Adipose tissue (tissue), 3 donors: ENCODE measurements at regions not wholly inside any gene's neighbourhood (a gene's known extent, or its start where the extent isn't known, plus 50 kb on each side); places are given as distances from the start of the nearest gene placed in this dataset.
A peak's percentile ranks its signal among the peaks of the same experiment; 100 is the strongest.

Source experiments
- H3K27ac ChIP-seq: one replicate; pipeline ENCODE4 v1.5.1; 2013; ENCODE audit warnings: low read depth, low read length
- WGBS, 3 donors: extraction: QIAGEN DNeasy Blood & Tissue Kit; methylation state at CpG; one replicate each; pipeline ENCODE4 v1.1.7; 2013; 5-methylcytosine and 5-hydroxymethylcytosine counted together
- donor health status: healthy with polysubstance abuse.
- donor health status: Bipolar disorder and iron deficiency.
- donor health status: healthy.

- WGBS, 3 donors, result 55 to 58% (median 57%) methylated on average over 8 of the region's 8 CpGs
- H3K27ac ChIP-seq, result peak overlapping the region; percentile 62
Observed at GRCh38 chr12:124726596-124727263, 136.9 kb downstream of the SCARB1 start.

GRCh38 chr12:124725597-124726237 is 137.9 kb downstream of the SCARB1 start:
- whole genome bisulfite sequencing, 3 donors, result 81% methylated on average over 7 of the region's 7 CpGs

GRCh38 chr12:124725099-124725498 is 138.6 kb downstream of the SCARB1 start:
- WGBS, 3 donors, result 67 to 90% (median 86%) methylated on average over 9 of the region's 9 CpGs
- no peak overlapping the region for H3K27ac ChIP-seq

More at GRCh38 chr12:124725597-124726237, 137.9 kb downstream of the SCARB1 start:
- no peak overlapping the region for H3K27ac ChIP-seq

GRCh38 chr12:124722878-124723277 is 140.8 kb downstream of the SCARB1 start:
- WGBS, 3 donors, result 83 to 92% (median 90%) methylated on average over 3 of the region's 3 CpGs
- no peak overlapping the region for H3K27ac ChIP-seq

- H3K27ac ChIP-seq, result no peak overlapping the region
- 78 to 93% (median 87%) methylated on average over 3 of the region's 3 CpGs for WGBS, 3 donors
Observed at GRCh38 chr12:124721501-124722162, 142.0 kb downstream of the SCARB1 start.

- whole genome bisulfite sequencing, 3 donors, result 44 to 58% (median 47%) methylated on average over 16 of the region's 16 CpGs
Observed at GRCh38 chr12:124720681-124721500, 142.8 kb downstream of the SCARB1 start.

GRCh38 chr12:124720004-124720680 is 143.5 kb downstream of the SCARB1 start:
- no peak overlapping the region for H3K27ac ChIP-seq
- 61 to 65% (median 64%) methylated on average over 14 of the region's 14 CpGs for WGBS, 3 donors

More at GRCh38 chr12:124720681-124721500, 142.8 kb downstream of the SCARB1 start:
- no peak overlapping the region for H3K27ac ChIP-seq

GRCh38 chr12:124719231-124719630 is 144.4 kb downstream of the SCARB1 start:
- WGBS, 3 donors, result 85 to 97% (median 97%) methylated on average over 12 of the region's 12 CpGs
- no peak overlapping the region for H3K27ac ChIP-seq

- WGBS, 3 donors, result 83 to 96% (median 92%) methylated on average over 8 of the region's 8 CpGs
Observed at GRCh38 chr12:124718458-124718857, 145.2 kb downstream of the SCARB1 start.

GRCh38 chr12:124718036-124718435 is 145.6 kb downstream of the SCARB1 start:
- 88 to 95% (median 93%) methylated on average over 14 of the region's 14 CpGs for WGBS, 3 donors

More at GRCh38 chr12:124718458-124718857, 145.2 kb downstream of the SCARB1 start:
- no peak overlapping the region for H3K27ac ChIP-seq

GRCh38 chr12:124717318-124717717 is 146.3 kb downstream of the SCARB1 start:
- 97 to 99% (median 98%) methylated on average over 4 of the region's 4 CpGs for WGBS, 3 donors
- H3K27ac ChIP-seq, result no peak overlapping the region

More at GRCh38 chr12:124718036-124718435, 145.6 kb downstream of the SCARB1 start:
- H3K27ac ChIP-seq, result no peak overlapping the region

GRCh38 chr12:124716208-124717130 is 147.2 kb downstream of the SCARB1 start:
- H3K27ac ChIP-seq, result no peak overlapping the region
- 76 to 88% (median 77%) methylated on average over 22 of the region's 22 CpGs for WGBS, 3 donors

- WGBS, 3 donors, result 78 to 90% (median 80%) methylated on average over 15 of the region's 15 CpGs
- H3K27ac ChIP-seq, result no peak overlapping the region
Observed at GRCh38 chr12:124715121-124715990, 147.9 kb upstream of the NCOR2 start.

GRCh38 chr12:124713436-124714082 is 146.1 kb upstream of the NCOR2 start:
- peak overlapping the region; percentile 36 for H3K27ac ChIP-seq
- WGBS, 3 donors, result 8 to 50% (median 14%) methylated on average over 17 of the region's 17 CpGs

GRCh38 chr12:124713041-124713435 is 145.6 kb upstream of the NCOR2 start:
- 52 to 80% (median 54%) methylated on average over 14 of the region's 14 CpGs for WGBS, 3 donors
- H3K27ac ChIP-seq, result peak overlapping the region; percentile 36

GRCh38 chr12:124711344-124711743 is 143.9 kb upstream of the NCOR2 start:
- WGBS, 3 donors, result 72 to 84% (median 81%) methylated on average over 11 of the region's 11 CpGs
- no peak overlapping the region for H3K27ac ChIP-seq
